ENCODE measurements at regions not wholly inside any gene's neighbourhood (a gene's known extent, or its start where the extent isn't known, plus 50 kb on each side); places are given as distances from the start of the nearest gene placed in this dataset.

DNA sequence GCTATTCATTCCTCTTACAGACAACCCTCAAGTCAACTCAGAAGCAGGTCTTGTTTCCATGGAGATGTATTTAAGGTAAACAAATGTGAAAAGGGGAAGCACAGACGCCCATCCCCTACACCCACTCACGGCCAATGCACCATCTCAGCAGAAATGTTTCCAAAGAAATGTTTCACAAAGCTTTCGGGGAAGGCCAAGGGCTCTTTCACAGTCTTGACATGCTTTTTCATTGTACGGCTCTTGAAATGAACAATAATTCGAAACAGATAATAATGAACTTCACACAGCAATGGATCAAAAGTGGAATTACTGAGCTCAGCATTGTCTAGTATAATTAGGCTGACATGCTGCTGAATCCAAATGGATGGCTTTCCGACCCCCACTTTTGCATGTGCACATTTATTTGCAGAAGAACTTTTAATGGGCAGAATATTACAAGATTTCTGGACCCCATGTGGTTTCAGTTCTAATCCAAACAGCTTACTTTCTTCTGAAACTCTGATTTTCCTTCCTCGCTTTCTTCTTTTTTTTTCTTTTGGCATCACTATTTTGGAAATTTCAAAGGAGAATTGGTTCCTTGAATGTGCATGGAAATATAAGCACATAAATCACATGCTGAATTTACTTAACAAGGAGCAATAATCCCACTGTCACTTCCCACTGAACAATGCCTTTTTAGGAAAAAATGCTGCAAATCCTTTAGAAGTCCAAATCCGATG lies 160.9 kb downstream of the SMIM20 start:
- CTCF ChIA-PET: interaction anchor here (0.8 to 3.6 kb wide), 13 partner anchors 8 to 336 kb away, joined by 3 to 29 read pairs (median 11); partner anchors contain the start of gene RBPJ
- Histone ChIP-seq H2AFZ (ENCODE audit: control insufficient read depth, low read depth, low read length) (peak overlapping the region; percentile 7; the same call in 1 of the 2 replicates), H3K27me3 (replicated peaks in 1 of 2; ENCODE audit: control insufficient read depth in 2 of 2, insufficient read depth in 2 of 2, low read length in 1 of 2) (no peaks in the 10 kb centered on the region), H3K4me3 (no peak overlapping the region), H3K4me1 (ENCODE audit: control insufficient read depth, insufficient read depth, low read length) (peaks cover 30% of the 10 kb centered on the region), H3K9me3 (replicated peaks; ENCODE audit: control insufficient read depth, insufficient read depth, low read length) (peaks cover 7% of the 10 kb centered on the region; the same call in 2 of the 3 replicates), H3K36me3 (ENCODE audit: control insufficient read depth in 2 of 2, insufficient read depth in 2 of 2, low read length in 1 of 2) (no peaks in the 10 kb centered on the region), H3K27ac (ENCODE audit: control insufficient read depth, insufficient read depth) (no peak overlapping the region; the same call in 1 of the 2 replicates), H3K79me2 (ENCODE audit: control insufficient read depth, insufficient read depth, low read length) (no peaks in the 10 kb centered on the region), H3K9ac (ENCODE audit: control insufficient read depth, insufficient read depth, low read length) (no peak overlapping the region), H3K4me2 (ENCODE audit: control insufficient read depth, insufficient read depth) (peak overlapping the region; percentile 54), H4K20me1 (ENCODE audit: control insufficient read depth, insufficient read depth) (no peaks in the 10 kb centered on the region)
- in situ Hi-C loops (cut with MboI) (loop anchor here (5.0 kb wide), 2 partner anchors 247 to 332 kb away; partner anchors contain the start of gene RBPJ), intact Hi-C loops (cut with micrococcal nuclease; ENCODE audit: unreplicated experiment) (no loop called here)
- SMC1A ChIA-PET (ENCODE audit: uncharacterized antibody, unreplicated experiment): interaction anchor here (0.6 to 4.1 kb wide), 23 partner anchors 9 to 341 kb away, joined by 3 to 37 read pairs (median 5); partner anchors contain the start of genes RBPJ and SMIM20
- RAD21 ChIA-PET (ENCODE audit: unreplicated experiment): interaction anchor here (0.7 to 4.1 kb wide), 18 partner anchors 9 to 336 kb away, joined by 3 to 37 read pairs (median 6); partner anchors contain the start of gene RBPJ
- no TSS peak for BruUV-seq (replicated peaks)
- DNase-seq (ENCODE audit: low read depth, low spot score) (peak; percentile 68), ATAC-seq (peak; percentile 74), FAIRE-seq (peak; percentile 64)
- POLR2A ChIA-PET: interaction anchor here (0.6 to 2.8 kb wide), 6 partner anchors 9 to 245 kb away, joined by 3 to 8 read pairs (median 4); no protein-coding TSS in a partner anchor
- 23% methylated on average over 8 of the region's 8 CpGs for WGBS (ENCODE audit: insufficient coverage, insufficient replicate concordance, low lambda C conversion rate, missing lambda C conversion rate)
- TF ChIP-seq NBN (IDR thresholded peaks at IDR 0.05) (0 out of 2 replicates have a peak, but pooled peaks have one; percentile 43), RBBP5 (conservative IDR thresholded peaks at IDR 0.05) (no peak), ZSCAN29 (IDR thresholded peaks at IDR 0.05) (no peak), GATAD2B (conservative IDR thresholded peaks at IDR 0.05; ENCODE audit: low read depth) (no peak), CBX3 (IDR thresholded peaks at IDR 0.05; ENCODE audit: borderline replicate concordance, low read depth) (no peak), GABPA (IDR thresholded peaks at IDR 0.05; ENCODE audit: low read depth) (0 out of 2 replicates have a peak, but pooled peaks have one; percentile 10), NR2F1 (conservative IDR thresholded peaks at IDR 0.05) (no peak), SMAD5 (IDR thresholded peaks at IDR 0.05; ENCODE audit: low read depth) (no peak), MTA3 (IDR thresholded peaks at IDR 0.05; ENCODE audit: borderline replicate concordance, low read length) (peak; percentile 37; the same call in 1 of the 2 replicates), TCF12 (IDR thresholded peaks at IDR 0.05; ENCODE audit: low read depth, low read length) (no peak), SRF (IDR thresholded peaks at IDR 0.05; ENCODE audit: low read depth in 2 of 2, low read length in 2 of 2) (no peak), RAD21 (IDR thresholded peaks at IDR 0.05; ENCODE audit: insufficient read depth, low read depth, low read length) (0 out of 2 replicates have a peak, but pooled peaks have one; percentile 18), RELA (IDR thresholded peaks at IDR 0.05; ENCODE audit: borderline replicate concordance, partially characterized antibody) (peak; percentile 35), EED (IDR thresholded peaks at IDR 0.05; ENCODE audit: low read depth) (peak; percentile 57)
- TF ChIP-seq, protein P1, sequence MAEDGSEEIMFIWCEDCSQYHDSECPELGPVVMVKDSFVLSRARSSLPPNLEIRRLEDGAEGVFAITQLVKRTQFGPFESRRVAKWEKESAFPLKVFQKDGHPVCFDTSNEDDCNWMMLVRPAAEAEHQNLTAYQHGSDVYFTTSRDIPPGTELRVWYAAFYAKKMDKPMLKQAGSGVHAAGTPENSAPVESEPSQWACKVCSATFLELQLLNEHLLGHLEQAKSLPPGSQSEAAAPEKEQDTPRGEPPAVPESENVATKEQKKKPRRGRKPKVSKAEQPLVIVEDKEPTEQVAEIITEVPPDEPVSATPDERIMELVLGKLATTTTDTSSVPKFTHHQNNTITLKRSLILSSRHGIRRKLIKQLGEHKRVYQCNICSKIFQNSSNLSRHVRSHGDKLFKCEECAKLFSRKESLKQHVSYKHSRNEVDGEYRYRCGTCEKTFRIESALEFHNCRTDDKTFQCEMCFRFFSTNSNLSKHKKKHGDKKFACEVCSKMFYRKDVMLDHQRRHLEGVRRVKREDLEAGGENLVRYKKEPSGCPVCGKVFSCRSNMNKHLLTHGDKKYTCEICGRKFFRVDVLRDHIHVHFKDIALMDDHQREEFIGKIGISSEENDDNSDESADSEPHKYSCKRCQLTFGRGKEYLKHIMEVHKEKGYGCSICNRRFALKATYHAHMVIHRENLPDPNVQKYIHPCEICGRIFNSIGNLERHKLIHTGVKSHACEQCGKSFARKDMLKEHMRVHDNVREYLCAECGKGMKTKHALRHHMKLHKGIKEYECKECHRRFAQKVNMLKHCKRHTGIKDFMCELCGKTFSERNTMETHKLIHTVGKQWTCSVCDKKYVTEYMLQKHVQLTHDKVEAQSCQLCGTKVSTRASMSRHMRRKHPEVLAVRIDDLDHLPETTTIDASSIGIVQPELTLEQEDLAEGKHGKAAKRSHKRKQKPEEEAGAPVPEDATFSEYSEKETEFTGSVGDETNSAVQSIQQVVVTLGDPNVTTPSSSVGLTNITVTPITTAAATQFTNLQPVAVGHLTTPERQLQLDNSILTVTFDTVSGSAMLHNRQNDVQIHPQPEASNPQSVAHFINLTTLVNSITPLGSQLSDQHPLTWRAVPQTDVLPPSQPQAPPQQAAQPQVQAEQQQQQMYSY (CRISPR knock-in tag; IDR thresholded peaks at IDR 0.05): no peak
- TF ChIP-seq, protein P2, sequence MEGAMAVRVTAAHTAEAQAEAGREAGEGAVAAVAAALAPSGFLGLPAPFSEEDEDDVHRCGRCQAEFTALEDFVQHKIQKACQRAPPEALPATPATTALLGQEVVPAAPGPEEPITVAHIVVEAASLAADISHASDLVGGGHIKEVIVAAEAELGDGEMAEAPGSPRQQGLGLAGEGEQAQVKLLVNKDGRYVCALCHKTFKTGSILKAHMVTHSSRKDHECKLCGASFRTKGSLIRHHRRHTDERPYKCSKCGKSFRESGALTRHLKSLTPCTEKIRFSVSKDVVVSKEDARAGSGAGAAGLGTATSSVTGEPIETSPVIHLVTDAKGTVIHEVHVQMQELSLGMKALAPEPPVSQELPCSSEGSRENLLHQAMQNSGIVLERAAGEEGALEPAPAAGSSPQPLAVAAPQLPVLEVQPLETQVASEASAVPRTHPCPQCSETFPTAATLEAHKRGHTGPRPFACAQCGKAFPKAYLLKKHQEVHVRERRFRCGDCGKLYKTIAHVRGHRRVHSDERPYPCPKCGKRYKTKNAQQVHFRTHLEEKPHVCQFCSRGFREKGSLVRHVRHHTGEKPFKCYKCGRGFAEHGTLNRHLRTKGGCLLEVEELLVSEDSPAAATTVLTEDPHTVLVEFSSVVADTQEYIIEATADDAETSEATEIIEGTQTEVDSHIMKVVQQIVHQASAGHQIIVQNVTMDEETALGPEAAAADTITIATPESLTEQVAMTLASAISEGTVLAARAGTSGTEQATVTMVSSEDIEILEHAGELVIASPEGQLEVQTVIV (IDR thresholded peaks at IDR 0.05; ENCODE audit: borderline replicate concordance, partially characterized antibody): no peak
- TF ChIP-seq, protein P3, sequence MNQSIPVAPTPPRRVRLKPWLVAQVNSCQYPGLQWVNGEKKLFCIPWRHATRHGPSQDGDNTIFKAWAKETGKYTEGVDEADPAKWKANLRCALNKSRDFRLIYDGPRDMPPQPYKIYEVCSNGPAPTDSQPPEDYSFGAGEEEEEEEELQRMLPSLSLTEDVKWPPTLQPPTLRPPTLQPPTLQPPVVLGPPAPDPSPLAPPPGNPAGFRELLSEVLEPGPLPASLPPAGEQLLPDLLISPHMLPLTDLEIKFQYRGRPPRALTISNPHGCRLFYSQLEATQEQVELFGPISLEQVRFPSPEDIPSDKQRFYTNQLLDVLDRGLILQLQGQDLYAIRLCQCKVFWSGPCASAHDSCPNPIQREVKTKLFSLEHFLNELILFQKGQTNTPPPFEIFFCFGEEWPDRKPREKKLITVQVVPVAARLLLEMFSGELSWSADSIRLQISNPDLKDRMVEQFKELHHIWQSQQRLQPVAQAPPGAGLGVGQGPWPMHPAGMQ (IDR thresholded peaks at IDR 0.05; ENCODE audit: borderline replicate concordance): no peak
